ENCODE measurements at regions not wholly inside any gene's neighbourhood (a gene's known extent, or its start where the extent isn't known, plus 50 kb on each side); places are given as distances from the start of the nearest gene placed in this dataset.

- TF ChIP-seq, protein P1, sequence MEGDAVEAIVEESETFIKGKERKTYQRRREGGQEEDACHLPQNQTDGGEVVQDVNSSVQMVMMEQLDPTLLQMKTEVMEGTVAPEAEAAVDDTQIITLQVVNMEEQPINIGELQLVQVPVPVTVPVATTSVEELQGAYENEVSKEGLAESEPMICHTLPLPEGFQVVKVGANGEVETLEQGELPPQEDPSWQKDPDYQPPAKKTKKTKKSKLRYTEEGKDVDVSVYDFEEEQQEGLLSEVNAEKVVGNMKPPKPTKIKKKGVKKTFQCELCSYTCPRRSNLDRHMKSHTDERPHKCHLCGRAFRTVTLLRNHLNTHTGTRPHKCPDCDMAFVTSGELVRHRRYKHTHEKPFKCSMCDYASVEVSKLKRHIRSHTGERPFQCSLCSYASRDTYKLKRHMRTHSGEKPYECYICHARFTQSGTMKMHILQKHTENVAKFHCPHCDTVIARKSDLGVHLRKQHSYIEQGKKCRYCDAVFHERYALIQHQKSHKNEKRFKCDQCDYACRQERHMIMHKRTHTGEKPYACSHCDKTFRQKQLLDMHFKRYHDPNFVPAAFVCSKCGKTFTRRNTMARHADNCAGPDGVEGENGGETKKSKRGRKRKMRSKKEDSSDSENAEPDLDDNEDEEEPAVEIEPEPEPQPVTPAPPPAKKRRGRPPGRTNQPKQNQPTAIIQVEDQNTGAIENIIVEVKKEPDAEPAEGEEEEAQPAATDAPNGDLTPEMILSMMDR (IDR thresholded peaks at IDR 0.05), result no peak
- no peak for TF ChIP-seq POLR2A (IDR thresholded peaks at IDR 0.05)
Measured at GRCh38 chr11:33475993-33476392, 218.8 kb downstream of the HIPK3 start.

Data from body of pancreas (tissue), 4 donors.